ENCODE measurements at regions not wholly inside any gene's neighbourhood (a gene's known extent, or its start where the extent isn't known, plus 50 kb on each side); places are given as distances from the start of the nearest gene placed in this dataset.

- no peak for TF ChIP-seq EZH2 (IDR thresholded peaks at IDR 0.05; ENCODE audit: low read depth, low read length, severe bottlenecking)
- TF ChIP-seq CTBP2 (IDR thresholded peaks at IDR 0.05; ENCODE audit: borderline replicate concordance, insufficient read depth, insufficient read length, low read length): no peak
- no peak for TF ChIP-seq YY1 (IDR thresholded peaks at IDR 0.05; ENCODE audit: low read depth, low read length)
- no peak for TF ChIP-seq CBX8 (IDR thresholded peaks at IDR 0.05; ENCODE audit: borderline replicate concordance, low read depth, low read length)
Measured at GRCh38 chr3:177574222-177574856, 377.1 kb upstream of the TBL1XR1 start (continued).
